Testis (tissue), 2 donors: ENCODE measurements at regions not wholly inside any gene's neighbourhood (a gene's known extent, or its start where the extent isn't known, plus 50 kb on each side); places are given as distances from the start of the nearest gene placed in this dataset.

Experiments used
- DNase-seq: peaks from one replicate; pipeline ENCODE4 v3.0.0-alpha.2; 2019
- H3K27ac ChIP-seq, 2 donors: fragments of 200-600 bp; sonication (generic); one replicate each; pipeline ENCODE4 v1.5.1; 2019
- H3K27me3 ChIP-seq: fragments of 200-600 bp; sonication (generic); one replicate; pipeline ENCODE4 v1.5.1; 2019
- H3K36me3 ChIP-seq: fragments of 200-600 bp; sonication (generic); one replicate; pipeline ENCODE4 v1.5.1; 2017; ENCODE audit warnings: low read depth; ENCODE audit errors: missing control alignments
- H3K4me1 ChIP-seq: fragments of 200-600 bp; sonication (generic); one replicate; pipeline ENCODE4 v1.5.1; 2019
- H3K4me3 ChIP-seq, 2 donors: fragments of 200-600 bp; sonication (generic); one replicate each; pipeline ENCODE4 v1.5.1; 2017 to 2019
- H3K9me3 ChIP-seq: fragments of 200-600 bp; sonication (generic); one replicate; pipeline ENCODE4 v1.5.1; 2017
- POLR2A ChIP-seq: fragments of 450-650 bp; IDR thresholded peaks from one replicate; pipeline ENCODE4 v1.6.1; 2017; ENCODE audit warnings: antibody characterized with exemption, mild to moderate bottlenecking, moderate library complexity
- WGBS, 2 donors: methylation state at CpG; one replicate each; pipeline ENCODE4 v1.1.5; 2018; 5-methylcytosine and 5-hydroxymethylcytosine counted together
- intact Hi-C: fragments of 100-400 bp; cut with DNase I; formaldehyde crosslinking; loops from one replicate; pipeline ENCODE4 v1.15.1; 2023; ENCODE audit warnings: low total_unique reads
- TF ChIP-seq, protein P1 (sequence below), 3 experiments: fragments of 450-650 bp in 2 of 3; fragments of 200-600 bp in 1 of 3; sonication (generic) in 1 of 3; IDR thresholded peaks; one replicate each; pipeline ENCODE4 v1.5.1; 2016 to 2019; ENCODE audit warnings: antibody characterized with exemption in 3 of 3, mild to moderate bottlenecking in 2 of 3, moderate library complexity in 1 of 3

DNA sequence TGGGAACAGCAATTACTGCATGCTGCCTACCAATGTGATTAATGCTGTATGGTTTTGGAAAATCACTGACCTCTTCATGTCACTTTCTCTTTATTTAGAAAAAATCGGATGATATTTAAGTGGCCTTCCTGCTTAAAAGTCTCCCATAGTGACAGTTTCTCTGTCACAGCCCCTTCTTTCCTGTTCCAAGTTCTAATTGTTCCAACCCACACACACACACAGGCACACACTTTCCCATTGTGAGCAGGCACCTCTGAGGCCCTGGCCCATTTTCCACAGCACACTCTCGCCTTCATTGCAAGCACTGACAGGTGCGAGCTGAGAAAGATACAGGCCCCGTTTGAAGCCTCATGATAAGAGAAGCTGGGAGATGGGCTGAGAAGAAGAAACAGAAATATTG, 505.9 kb downstream of the HS3ST4 start:
- Histone ChIP-seq H3K4me3 (no peak overlapping the region), H3K27me3 (no peaks in the 10 kb centered on the region), H3K27ac (no peak overlapping the region), H3K4me1 (no peaks in the 10 kb centered on the region), H3K9me3 (no peaks in the 10 kb centered on the region), H3K36me3 (no peaks in the 10 kb centered on the region)
- WGBS, 2 donors, result 66 to 72% methylated on average over 4 of the region's 4 CpGs
- intact Hi-C loops, result no loop called here
- no peak for DNase-seq
- TF ChIP-seq POLR2A, result no peak
- TF ChIP-seq, protein P1, sequence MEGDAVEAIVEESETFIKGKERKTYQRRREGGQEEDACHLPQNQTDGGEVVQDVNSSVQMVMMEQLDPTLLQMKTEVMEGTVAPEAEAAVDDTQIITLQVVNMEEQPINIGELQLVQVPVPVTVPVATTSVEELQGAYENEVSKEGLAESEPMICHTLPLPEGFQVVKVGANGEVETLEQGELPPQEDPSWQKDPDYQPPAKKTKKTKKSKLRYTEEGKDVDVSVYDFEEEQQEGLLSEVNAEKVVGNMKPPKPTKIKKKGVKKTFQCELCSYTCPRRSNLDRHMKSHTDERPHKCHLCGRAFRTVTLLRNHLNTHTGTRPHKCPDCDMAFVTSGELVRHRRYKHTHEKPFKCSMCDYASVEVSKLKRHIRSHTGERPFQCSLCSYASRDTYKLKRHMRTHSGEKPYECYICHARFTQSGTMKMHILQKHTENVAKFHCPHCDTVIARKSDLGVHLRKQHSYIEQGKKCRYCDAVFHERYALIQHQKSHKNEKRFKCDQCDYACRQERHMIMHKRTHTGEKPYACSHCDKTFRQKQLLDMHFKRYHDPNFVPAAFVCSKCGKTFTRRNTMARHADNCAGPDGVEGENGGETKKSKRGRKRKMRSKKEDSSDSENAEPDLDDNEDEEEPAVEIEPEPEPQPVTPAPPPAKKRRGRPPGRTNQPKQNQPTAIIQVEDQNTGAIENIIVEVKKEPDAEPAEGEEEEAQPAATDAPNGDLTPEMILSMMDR (IDR thresholded peaks at IDR 0.05), result no peak

DNA sequence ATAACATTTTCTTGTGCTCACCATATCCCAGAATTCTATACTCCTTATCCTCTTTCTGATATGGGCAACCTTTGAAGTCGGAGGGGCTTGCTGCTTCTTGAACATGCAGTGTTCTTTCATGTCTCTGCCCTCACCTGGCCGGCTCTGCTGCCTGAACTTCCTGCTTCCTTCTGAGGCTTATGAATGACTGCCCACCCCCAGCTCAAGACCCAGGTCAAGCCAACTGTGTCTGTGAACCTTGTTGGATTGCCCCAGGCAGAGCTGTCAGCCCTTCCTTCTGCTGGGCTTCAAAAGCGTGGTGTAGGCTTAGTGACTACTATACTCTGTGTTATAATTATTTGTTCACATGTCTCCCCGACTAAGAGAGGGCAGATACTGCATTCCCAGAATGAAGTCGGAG, 506.5 kb downstream of the HS3ST4 start:
- H3K27me3 ChIP-seq, result no peaks in the 10 kb centered on the region
- WGBS, 2 donors, result 56 to 63% methylated on average over 5 of the region's 5 CpGs
- TF ChIP-seq, protein P1 (IDR thresholded peaks at IDR 0.05), result no peak
- TF ChIP-seq POLR2A, result no peak
- DNase-seq, result no peak
- H3K36me3 ChIP-seq, result no peaks in the 10 kb centered on the region
- no peak overlapping the region for H3K4me3 ChIP-seq
- H3K27ac ChIP-seq, result no peak overlapping the region
- intact Hi-C loops, result no loop called here
- no peaks in the 10 kb centered on the region for H3K4me1 ChIP-seq
- no peaks in the 10 kb centered on the region for H3K9me3 ChIP-seq

DNA sequence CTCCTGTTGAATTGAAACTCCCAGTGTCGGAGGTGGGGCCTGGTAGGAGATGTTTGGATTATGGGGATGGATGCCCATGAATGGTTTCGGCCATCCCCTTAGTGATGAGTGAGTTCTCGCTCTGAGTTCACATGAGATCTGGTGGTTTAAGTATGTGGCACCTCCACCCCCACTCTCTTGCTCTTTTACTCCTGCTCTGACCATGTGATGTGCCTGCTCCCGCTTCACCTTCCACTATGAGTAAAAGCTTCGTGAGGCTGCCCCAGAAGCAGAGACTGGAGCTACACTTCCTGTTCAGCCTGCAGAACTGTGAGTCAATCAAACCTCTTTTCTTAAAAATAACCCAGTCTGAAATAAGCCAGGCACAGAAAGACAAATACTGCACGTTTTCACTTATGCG, 512.4 kb downstream of the HS3ST4 start:
- 83% methylated on average over 7 of the region's 7 CpGs for WGBS, 2 donors
- H3K36me3 ChIP-seq, result no peaks in the 10 kb centered on the region
- H3K27ac ChIP-seq, result no peak overlapping the region
- no peak for DNase-seq
- H3K27me3 ChIP-seq, result no peaks in the 10 kb centered on the region
- H3K4me1 ChIP-seq, result no peaks in the 10 kb centered on the region
- no peaks in the 10 kb centered on the region for H3K9me3 ChIP-seq
- no peak for TF ChIP-seq POLR2A
- no peak overlapping the region for H3K4me3 ChIP-seq
- intact Hi-C loops, result no loop called here

DNA sequence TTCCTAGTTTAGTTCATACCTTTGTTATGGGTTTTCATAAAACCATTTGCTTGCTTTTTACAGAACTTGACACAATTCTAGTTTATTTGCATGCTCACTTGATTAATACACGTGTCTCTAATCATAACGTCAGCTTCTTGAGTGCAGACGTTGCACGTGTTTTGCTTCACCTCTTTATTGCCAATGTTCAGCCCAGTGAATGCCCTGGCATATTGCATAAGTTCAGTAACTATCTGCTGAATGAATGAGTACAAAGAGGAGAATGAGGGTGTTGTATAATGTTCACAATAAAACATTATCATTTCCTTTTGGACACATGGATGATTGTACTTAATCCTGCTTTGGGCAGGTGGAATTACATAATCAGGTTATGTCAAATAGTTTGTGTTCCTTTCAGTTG, 519.8 kb downstream of the HS3ST4 start:
- WGBS, 2 donors, result 65 to 73% methylated on average over 4 of the region's 4 CpGs
- H3K27me3 ChIP-seq, result no peaks in the 10 kb centered on the region
- no peak overlapping the region for H3K4me3 ChIP-seq
- TF ChIP-seq, protein P1 (IDR thresholded peaks at IDR 0.05), result no peak
- no peak for TF ChIP-seq POLR2A
- H3K36me3 ChIP-seq, result no peaks in the 10 kb centered on the region
- DNase-seq, result no peak
- H3K27ac ChIP-seq, result no peak overlapping the region
- H3K4me1 ChIP-seq, result no peaks in the 10 kb centered on the region
- H3K9me3 ChIP-seq, result no peaks in the 10 kb centered on the region
- intact Hi-C loops, result no loop called here

DNA sequence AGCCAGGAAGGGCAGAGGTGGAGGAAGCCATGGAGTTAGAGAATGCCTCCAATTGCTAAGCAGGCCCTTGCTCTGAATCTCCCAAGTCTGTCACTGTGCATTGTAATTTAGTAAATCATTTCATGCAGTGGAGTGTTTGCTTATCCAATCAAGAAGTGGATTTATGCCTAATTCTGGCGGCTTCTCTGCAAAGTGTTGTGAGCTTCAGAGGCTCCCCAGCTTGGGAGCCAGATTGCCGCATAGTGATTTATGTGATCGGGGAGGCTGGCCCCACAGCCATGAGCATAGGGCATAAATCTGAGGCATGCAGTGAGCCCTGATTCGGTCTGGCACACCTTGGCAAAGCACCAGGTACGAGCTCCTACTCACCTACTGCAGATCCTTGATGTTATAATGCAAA, 520.8 kb downstream of the HS3ST4 start:
- intact Hi-C loops, result no loop called here
- H3K9me3 ChIP-seq, result no peaks in the 10 kb centered on the region
- DNase-seq, result no peak
- H3K27me3 ChIP-seq, result no peaks in the 10 kb centered on the region
- H3K4me1 ChIP-seq, result no peaks in the 10 kb centered on the region
- TF ChIP-seq, protein P1 (IDR thresholded peaks at IDR 0.05), result no peak
- no peak for TF ChIP-seq POLR2A
- 41 to 52% methylated on average over 5 of the region's 5 CpGs for WGBS, 2 donors
- H3K4me3 ChIP-seq, result no peak overlapping the region
- no peak overlapping the region for H3K27ac ChIP-seq
- no peaks in the 10 kb centered on the region for H3K36me3 ChIP-seq
